Hepatocyte (in vitro differentiated cells): ENCODE measurements at regions not wholly inside any gene's neighbourhood (a gene's known extent, or its start where the extent isn't known, plus 50 kb on each side); places are given as distances from the start of the nearest gene placed in this dataset.

ENCODE experiments used
- CTCF ChIP-seq: fragments of 200-600 bp; sonication (generic); IDR thresholded peaks from 2 replicates; pipeline ENCODE4 v1.5.1; 2016; ENCODE audit warnings: antibody characterized with exemption, mild to moderate bottlenecking; ENCODE audit not compliant: poor library complexity
- EZH2 ChIP-seq: fragments of 200-600 bp; sonication (generic); IDR thresholded peaks from 2 replicates; pipeline ENCODE4 v1.6.1; 2016; ENCODE audit warnings: antibody characterized with exemption, mild to moderate bottlenecking, borderline replicate concordance
- EZH2phosphoT487 ChIP-seq: fragments of 200-600 bp; sonication (generic); IDR thresholded peaks from one replicate; pipeline ENCODE4 v1.6.1; 2018; ENCODE audit warnings: antibody characterized with exemption, mild to moderate bottlenecking, low read depth, moderate library complexity; ENCODE audit not compliant: unreplicated experiment, severe bottlenecking

- TF ChIP-seq CTCF (no peak), EZH2phosphoT487 (no peak), EZH2 (no peak)
Observed at GRCh38 chrX:10025742-10026493, 58.8 kb downstream of the CLDN34 start.
